ENCODE measurements at regions not wholly inside any gene's neighbourhood (a gene's known extent, or its start where the extent isn't known, plus 50 kb on each side); places are given as distances from the start of the nearest gene placed in this dataset.

- Histone ChIP-seq H2BK5ac (ENCODE audit: low read depth, low read length) (no peak overlapping the region), H3K9ac (replicated peaks in 1 of 4; ENCODE audit: extremely low read depth in 1 of 4, low read depth in 3 of 4, low read length in 3 of 4) (no peak overlapping the region), H2BK15ac (ENCODE audit: low read length) (no peak overlapping the region), H2AFZ (ENCODE audit: low read length) (no peak overlapping the region), H3K27me3 (replicated peaks in 1 of 4; ENCODE audit: control insufficient read depth in 3 of 4, extremely low read depth in 1 of 4, insufficient read depth in 3 of 4, low read length in 3 of 4) (no peaks in the 10 kb centered on the region), H3K36me3 (ENCODE audit: control insufficient read depth in 2 of 4, insufficient read depth in 4 of 4, low read length in 3 of 4) (no peaks in the 10 kb centered on the region), H2BK12ac (ENCODE audit: low read depth, low read length) (no peak overlapping the region), H3K27ac (ENCODE audit: low read depth, low read length) (no peak overlapping the region), H3K4me1 (replicated peaks in 1 of 4; ENCODE audit: control insufficient read depth in 3 of 4, insufficient read depth in 4 of 4, low read length in 3 of 4) (no peaks in the 10 kb centered on the region), H4K8ac (ENCODE audit: extremely low read depth, insufficient read depth, low read length) (no peak overlapping the region), H4K91ac (replicated peaks; ENCODE audit: insufficient read length, low read length) (no peak overlapping the region), H3K79me1 (ENCODE audit: low read depth, low read length) (no peaks in the 10 kb centered on the region), H3K23me2 (ENCODE audit: low read depth, low read length) (no peaks in the 10 kb centered on the region), H2BK120ac (replicated peaks; ENCODE audit: low read depth, low read length) (no peak overlapping the region), H2BK20ac (ENCODE audit: low read length) (no peak overlapping the region), H3K56ac (replicated peaks; ENCODE audit: insufficient read length, low read depth, low read length) (no peak overlapping the region), H3K79me2 (ENCODE audit: control insufficient read depth in 1 of 2, insufficient read depth in 2 of 2, low read length in 2 of 2) (no peaks in the 10 kb centered on the region), H3K4ac (replicated peaks; ENCODE audit: insufficient read length, low read depth, low read length) (no peak overlapping the region), H4K20me1 (replicated peaks in 1 of 2; ENCODE audit: control insufficient read depth in 1 of 2, insufficient read depth in 2 of 2, low read length in 2 of 2) (no peaks in the 10 kb centered on the region), H3K18ac (ENCODE audit: extremely low read depth, low read length) (no peak overlapping the region), H4K5ac (ENCODE audit: insufficient read length, low read depth, low read length) (no peak overlapping the region), H3K9me3 (ENCODE audit: insufficient read depth in 2 of 2, low read depth in 1 of 2, low read length in 1 of 2) (no peaks in the 10 kb centered on the region), H3K23ac (ENCODE audit: insufficient read length) (no peak overlapping the region), H2AK5ac (ENCODE audit: low read depth, low read length) (no peak overlapping the region), H3K4me2 (ENCODE audit: insufficient read depth in 1 of 2, low read depth in 2 of 2, low read length in 2 of 2) (no peak overlapping the region), H3K14ac (ENCODE audit: insufficient read length) (no peak overlapping the region), H3K4me3 (ENCODE audit: extremely low read depth in 1 of 4, insufficient read depth in 2 of 4, low read depth in 3 of 4, low read length in 4 of 4) (no peak overlapping the region)
- POLR2A ChIA-PET (ENCODE audit: partially characterized antibody) = no interaction called here
- FAIRE-seq (no peak), DNase-seq (ENCODE audit: low read depth in 1 of 2, low spot score in 2 of 2) (no peak)
- TF ChIP-seq SIN3A (conservative IDR thresholded peaks at IDR 0.05 in 1 of 2, IDR thresholded peaks at IDR 0.05 in 1 of 2; ENCODE audit: low read depth in 1 of 2, low read length in 2 of 2) (no peak), CBX8 (IDR thresholded peaks at IDR 0.05; ENCODE audit: borderline replicate concordance, low read depth, low read length) (no peak), MAFK (IDR thresholded peaks at IDR 0.05; ENCODE audit: low read depth, low read length) (no peak), SAP30 (IDR thresholded peaks at IDR 0.05; ENCODE audit: insufficient read depth, insufficient replicate concordance, low read length) (no peak), KDM1A (IDR thresholded peaks at IDR 0.05; ENCODE audit: borderline replicate concordance, low read length) (no peak), ASH2L (IDR thresholded peaks at IDR 0.05; ENCODE audit: low read length) (no peak), NRF1 (IDR thresholded peaks at IDR 0.05; ENCODE audit: low read depth, low read length) (no peak), GTF2F1 (IDR thresholded peaks at IDR 0.05; ENCODE audit: borderline replicate concordance, low read depth, low read length) (no peak)
- CTCF ChIA-PET (ENCODE audit: partially characterized antibody) = no interaction called here
- WGBS, 2 experiments (ENCODE audit: extremely low coverage in 1 of 2, insufficient coverage in 1 of 2, insufficient read length in 1 of 2, insufficient replicate concordance in 2 of 2, low coverage in 1 of 2, low lambda C conversion rate in 2 of 2, missing lambda C conversion rate in 1 of 2) = 86% methylated on average over 1 of the region's 1 CpG; no CpG with 5 or more reads in 1 of the 2 experiments
Measured at GRCh38 chr6:104087765-104088164, 772.0 kb downstream of the HACE1 start.

Measured in H1 (cell line).